DND-41 (cell line): ENCODE measurements at regions not wholly inside any gene's neighbourhood (a gene's known extent, or its start where the extent isn't known, plus 50 kb on each side); places are given as distances from the start of the nearest gene placed in this dataset.
"Not testable (repeated sequence)": the region's sequence is repeated elsewhere in the genome, so short reads cannot be mapped to it uniquely, and the experiment has no call there.

ENCODE experiments used
- EZH2 ChIP-seq: IDR thresholded peaks from 3 replicates; pipeline ENCODE4 v1.6.1; 2012; ENCODE audit warnings: borderline replicate concordance, low read depth, mild to moderate bottlenecking, moderate library complexity, low read length, inconsistent platforms; ENCODE audit not compliant: severe bottlenecking
- TF ChIP-seq, protein P1 (sequence below): IDR thresholded peaks from 2 replicates; pipeline ENCODE4 v1.5.1; 2012; ENCODE audit warnings: borderline replicate concordance, low read length, moderate library complexity, mild to moderate bottlenecking; ENCODE audit not compliant: poor library complexity, severe bottlenecking; ENCODE audit errors: extremely low read depth

DNA sequence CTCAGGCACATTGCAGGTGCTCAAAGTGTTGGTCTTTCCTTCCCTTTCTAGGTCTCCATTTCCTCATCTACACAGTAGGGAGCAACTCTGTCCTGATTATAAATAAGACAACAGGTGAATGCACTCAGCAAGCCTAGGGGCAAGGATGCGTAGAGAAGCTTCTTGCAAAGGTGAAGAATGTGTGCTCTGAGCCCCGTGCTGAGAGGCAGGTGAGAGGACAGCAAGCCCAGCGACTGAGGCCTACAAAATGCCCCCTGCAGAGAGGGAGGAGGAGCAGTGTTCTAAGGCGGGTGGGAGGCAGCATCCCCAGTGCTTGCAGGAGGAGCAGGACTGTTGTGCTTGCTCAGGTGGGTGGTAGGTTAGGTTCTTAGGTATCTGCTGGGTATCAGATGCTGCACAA is 153.5 kb upstream of the ZNF337 start:
- TF ChIP-seq, protein P1, sequence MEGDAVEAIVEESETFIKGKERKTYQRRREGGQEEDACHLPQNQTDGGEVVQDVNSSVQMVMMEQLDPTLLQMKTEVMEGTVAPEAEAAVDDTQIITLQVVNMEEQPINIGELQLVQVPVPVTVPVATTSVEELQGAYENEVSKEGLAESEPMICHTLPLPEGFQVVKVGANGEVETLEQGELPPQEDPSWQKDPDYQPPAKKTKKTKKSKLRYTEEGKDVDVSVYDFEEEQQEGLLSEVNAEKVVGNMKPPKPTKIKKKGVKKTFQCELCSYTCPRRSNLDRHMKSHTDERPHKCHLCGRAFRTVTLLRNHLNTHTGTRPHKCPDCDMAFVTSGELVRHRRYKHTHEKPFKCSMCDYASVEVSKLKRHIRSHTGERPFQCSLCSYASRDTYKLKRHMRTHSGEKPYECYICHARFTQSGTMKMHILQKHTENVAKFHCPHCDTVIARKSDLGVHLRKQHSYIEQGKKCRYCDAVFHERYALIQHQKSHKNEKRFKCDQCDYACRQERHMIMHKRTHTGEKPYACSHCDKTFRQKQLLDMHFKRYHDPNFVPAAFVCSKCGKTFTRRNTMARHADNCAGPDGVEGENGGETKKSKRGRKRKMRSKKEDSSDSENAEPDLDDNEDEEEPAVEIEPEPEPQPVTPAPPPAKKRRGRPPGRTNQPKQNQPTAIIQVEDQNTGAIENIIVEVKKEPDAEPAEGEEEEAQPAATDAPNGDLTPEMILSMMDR = not testable (repeated sequence)
- TF ChIP-seq EZH2 = not testable (repeated sequence)
